LNCaP clone FGC (cell line): ENCODE measurements at regions not wholly inside any gene's neighbourhood (a gene's known extent, or its start where the extent isn't known, plus 50 kb on each side); places are given as distances from the start of the nearest gene placed in this dataset.
A peak's percentile ranks its signal among the peaks of the same experiment; 100 is the strongest.

ENCODE experiments used
- DNase-seq: peaks from one replicate; pipeline ENCODE4 v3.0.0-alpha.2; 2011; ENCODE audit warnings: low read depth
- H3K4me3 ChIP-seq: 2 replicates; pipeline ENCODE4 v1.5.1; 2011; ENCODE audit warnings: mild to moderate bottlenecking, low read depth, low read length, control low read depth
- TF ChIP-seq, protein P1 (sequence below): IDR thresholded peaks from 2 replicates; pipeline ENCODE4 v1.5.1; 2012; ENCODE audit warnings: mild to moderate bottlenecking; ENCODE audit not compliant: control insufficient read depth, insufficient read depth; ENCODE audit errors: extremely low read depth

DNA sequence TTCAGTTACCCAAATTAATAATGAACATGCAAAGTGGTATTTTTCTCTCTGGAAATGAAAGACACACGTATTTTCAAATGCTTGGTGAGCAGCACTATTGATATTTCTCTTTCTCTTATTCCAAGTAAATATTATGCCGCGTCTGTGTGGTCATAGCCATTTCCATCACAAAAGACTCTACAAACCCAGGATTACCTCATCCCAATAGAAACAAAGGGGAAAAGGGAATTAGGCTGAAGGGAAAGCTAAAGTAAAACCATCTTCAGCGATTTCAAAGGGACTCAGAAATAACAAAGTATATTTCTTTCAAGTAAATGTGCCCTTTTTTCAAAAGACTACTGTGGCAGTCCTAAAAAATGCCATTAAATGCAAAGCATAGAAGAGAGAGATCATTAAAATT is 62.0 kb upstream of the FST start:
- no peak overlapping the region for H3K4me3 ChIP-seq
- no peak for DNase-seq
- TF ChIP-seq, protein P1, sequence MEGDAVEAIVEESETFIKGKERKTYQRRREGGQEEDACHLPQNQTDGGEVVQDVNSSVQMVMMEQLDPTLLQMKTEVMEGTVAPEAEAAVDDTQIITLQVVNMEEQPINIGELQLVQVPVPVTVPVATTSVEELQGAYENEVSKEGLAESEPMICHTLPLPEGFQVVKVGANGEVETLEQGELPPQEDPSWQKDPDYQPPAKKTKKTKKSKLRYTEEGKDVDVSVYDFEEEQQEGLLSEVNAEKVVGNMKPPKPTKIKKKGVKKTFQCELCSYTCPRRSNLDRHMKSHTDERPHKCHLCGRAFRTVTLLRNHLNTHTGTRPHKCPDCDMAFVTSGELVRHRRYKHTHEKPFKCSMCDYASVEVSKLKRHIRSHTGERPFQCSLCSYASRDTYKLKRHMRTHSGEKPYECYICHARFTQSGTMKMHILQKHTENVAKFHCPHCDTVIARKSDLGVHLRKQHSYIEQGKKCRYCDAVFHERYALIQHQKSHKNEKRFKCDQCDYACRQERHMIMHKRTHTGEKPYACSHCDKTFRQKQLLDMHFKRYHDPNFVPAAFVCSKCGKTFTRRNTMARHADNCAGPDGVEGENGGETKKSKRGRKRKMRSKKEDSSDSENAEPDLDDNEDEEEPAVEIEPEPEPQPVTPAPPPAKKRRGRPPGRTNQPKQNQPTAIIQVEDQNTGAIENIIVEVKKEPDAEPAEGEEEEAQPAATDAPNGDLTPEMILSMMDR, result no peak

- TF ChIP-seq, protein P1, result no peak
- DNase-seq, result no peak
- H3K4me3 ChIP-seq, result no peak overlapping the region
Observed at GRCh38 chr5:53418826-53419658, 61.4 kb upstream of the FST start.

- DNase-seq, result no peak
- no peak overlapping the region for H3K4me3 ChIP-seq
- TF ChIP-seq, protein P1, result no peak
Observed at GRCh38 chr5:53422539-53422938, 57.9 kb upstream of the FST start.

GRCh38 chr5:53423724-53424123 is 56.7 kb upstream of the FST start:
- TF ChIP-seq, protein P1, result no peak
- no peak for DNase-seq
- H3K4me3 ChIP-seq, result no peak overlapping the region

GRCh38 chr5:53424686-53425615 is 55.5 kb upstream of the FST start:
- H3K4me3 ChIP-seq, result no peak overlapping the region
- TF ChIP-seq, protein P1, result no peak
- DNase-seq, result no peak

DNA sequence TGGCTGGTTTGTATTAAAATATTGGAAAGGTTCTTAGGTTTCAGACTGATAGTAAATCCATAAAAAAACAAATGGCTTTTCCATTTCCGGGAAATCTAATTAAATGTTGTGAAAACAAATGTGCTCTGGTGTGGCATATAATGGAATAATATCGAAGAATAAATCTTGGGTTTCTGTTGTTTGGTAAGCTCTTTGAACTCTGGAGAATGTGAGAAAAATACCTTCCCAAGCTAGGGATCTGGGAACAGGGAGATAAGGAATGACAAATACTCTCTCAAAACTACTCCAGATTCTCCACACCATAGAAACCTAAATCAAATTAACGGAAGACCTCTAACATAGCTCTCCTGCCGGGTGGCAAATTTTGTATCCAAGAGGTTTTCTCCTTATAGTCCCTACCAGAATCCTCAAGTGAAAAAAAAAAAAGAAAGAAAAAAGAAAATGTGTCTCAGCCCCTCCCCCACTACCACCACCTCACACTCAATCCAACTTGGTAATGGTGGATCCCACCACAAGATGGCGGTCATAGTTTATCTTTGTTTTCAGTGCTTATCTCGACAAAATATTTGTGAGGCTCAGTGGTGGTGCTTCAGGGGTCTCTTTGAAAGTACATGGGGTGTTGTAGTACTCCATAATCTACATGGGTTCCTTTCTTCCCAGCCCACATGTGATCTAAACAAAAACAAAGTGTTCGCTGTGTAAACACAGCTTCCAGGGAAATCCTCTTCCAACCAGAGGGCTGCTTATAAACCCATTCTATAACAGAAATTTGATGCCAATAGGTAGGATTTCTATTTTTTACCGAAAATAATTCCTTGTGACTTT is 54.5 kb upstream of the FST start:
- H3K4me3 ChIP-seq, result no peak overlapping the region
- DNase-seq, result no peak

More for the DNA sequence above, 54.5 kb upstream of the FST start:
- TF ChIP-seq, protein P1, result peak; percentile 54
